ENCODE measurements at regions not wholly inside any gene's neighbourhood (a gene's known extent, or its start where the extent isn't known, plus 50 kb on each side); places are given as distances from the start of the nearest gene placed in this dataset.

- intact Hi-C loops (cut with DNase I) = no loop called here
- DNase-seq (ENCODE audit: missing footprints) = no peak
- ATAC-seq = no peak
Measured at GRCh38 chr15:27628486-27628885, 470.6 kb downstream of the OCA2 start.

DNA sequence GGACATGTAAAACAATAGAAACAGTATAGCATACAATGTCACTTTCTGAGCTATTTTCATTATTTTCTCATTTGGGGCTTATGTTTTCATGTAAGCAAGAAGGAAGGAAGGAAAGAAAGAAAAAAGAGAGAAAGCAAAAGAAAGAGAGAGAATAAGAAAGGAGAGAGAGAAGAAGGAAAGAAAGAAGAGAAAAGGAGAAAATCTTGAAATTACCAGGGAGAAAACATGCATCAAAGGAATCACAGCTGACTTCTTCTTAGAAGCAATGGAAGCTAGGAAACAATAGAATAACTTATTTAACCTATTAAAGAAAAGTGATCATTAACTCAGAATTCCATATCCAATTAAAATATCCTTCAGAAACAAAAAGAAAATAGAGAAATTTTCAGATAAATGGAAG is 471.5 kb downstream of the OCA2 start:
- ATAC-seq (no peak), DNase-seq (ENCODE audit: missing footprints) (no peak)
- intact Hi-C loops (cut with DNase I) = no loop called here

DNA sequence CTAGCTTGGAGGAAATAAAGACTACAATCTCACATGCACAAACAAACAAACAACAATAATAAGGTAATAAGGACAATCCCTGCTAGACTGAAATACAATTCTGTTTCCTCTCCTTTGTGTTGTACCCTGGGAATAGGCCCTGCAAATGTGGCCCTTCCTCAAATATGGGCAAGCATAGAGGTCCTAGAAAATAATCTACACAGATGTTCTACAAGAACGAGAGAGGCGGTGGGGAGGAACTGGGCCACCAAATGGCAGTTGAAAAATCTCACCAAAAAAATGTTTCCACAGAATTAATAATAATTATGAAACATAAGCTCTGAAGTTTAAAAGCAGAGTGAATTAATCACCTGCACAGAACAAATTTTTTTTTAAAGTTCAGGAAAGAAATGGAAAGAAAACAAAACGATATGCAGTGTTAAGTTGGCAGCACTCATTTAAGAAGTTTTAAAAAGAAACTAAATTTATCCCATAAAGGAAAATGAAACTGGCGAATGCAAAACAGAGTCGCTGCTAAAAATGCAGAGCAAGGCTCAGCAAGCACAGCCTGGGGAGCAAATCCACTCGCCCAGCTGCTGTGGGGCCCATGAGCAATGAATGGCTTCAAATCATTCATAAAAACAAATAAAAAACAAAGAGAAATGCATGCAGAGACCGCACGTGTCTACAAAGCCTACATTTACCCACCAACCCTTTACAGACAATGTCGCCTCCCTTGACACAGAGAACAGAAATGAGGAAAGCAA is 475.4 kb downstream of the OCA2 start:
- intact Hi-C loops (cut with DNase I) = no loop called here
- ATAC-seq = no peak

GRCh38 chr15:27623149-27623548 is 476.0 kb downstream of the OCA2 start:
- intact Hi-C loops (cut with DNase I) = no loop called here
- ATAC-seq = no peak
- no peak for DNase-seq (ENCODE audit: missing footprints)

More for the DNA sequence above, 475.4 kb downstream of the OCA2 start:
- DNase-seq (ENCODE audit: missing footprints) = no peak

GRCh38 chr15:27622371-27622770 is 476.7 kb downstream of the OCA2 start:
- intact Hi-C loops (cut with DNase I) = no loop called here
- DNase-seq (ENCODE audit: missing footprints) (no peak), ATAC-seq (no peak)

GRCh38 chr15:27619204-27619603 is 479.9 kb downstream of the OCA2 start:
- no peak for ATAC-seq
- DNase-seq (ENCODE audit: missing footprints) = no peak
- intact Hi-C loops (cut with DNase I) = no loop called here

GRCh38 chr15:27617013-27617412 is 482.1 kb downstream of the OCA2 start:
- no peak for ATAC-seq
- intact Hi-C loops (cut with DNase I) = no loop called here

GRCh38 chr15:27608248-27608647 is 490.9 kb downstream of the OCA2 start:
- DNase-seq (ENCODE audit: missing footprints) (no peak), ATAC-seq (no peak)
- intact Hi-C loops (cut with DNase I) = no loop called here

More at GRCh38 chr15:27617013-27617412, 482.1 kb downstream of the OCA2 start:
- no peak for DNase-seq (ENCODE audit: missing footprints)

DNA sequence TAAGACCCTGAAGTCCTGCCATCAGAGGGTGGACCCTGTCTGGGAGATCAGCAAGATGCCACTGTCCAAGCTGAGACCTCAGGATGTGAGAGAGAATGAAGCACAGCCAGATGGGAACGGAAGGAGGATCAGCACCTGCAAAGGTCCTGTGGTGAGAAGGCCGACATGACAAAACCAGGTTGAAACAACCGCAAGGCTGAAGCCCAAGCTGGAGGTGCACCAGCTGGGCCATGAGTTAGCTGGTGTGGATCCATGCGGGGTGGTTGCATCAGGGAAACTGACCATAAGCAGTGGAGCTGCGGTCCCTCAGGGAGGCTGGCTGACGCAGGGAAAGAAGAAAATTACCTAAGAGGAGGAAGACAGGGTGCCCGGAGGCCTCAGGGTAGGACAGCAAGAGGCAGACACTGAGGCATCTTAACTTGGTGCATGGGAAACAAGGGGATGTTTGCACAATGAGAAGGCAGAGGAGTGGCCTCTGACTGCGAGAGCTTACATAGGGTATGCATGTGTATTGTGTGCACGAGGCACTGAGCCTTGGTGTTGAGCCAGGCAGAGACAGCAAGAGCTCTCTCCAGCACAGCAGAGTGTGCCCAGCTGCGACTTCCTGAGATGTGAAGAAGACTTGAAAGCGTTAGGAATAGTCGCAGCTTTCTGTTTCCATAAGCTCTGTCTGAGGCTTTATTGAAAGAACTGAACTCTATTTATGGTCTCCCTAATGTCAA is 497.7 kb downstream of the OCA2 start:
- ATAC-seq (no peak), DNase-seq (ENCODE audit: missing footprints) (no peak)
- intact Hi-C loops (cut with DNase I) = no loop called here

GRCh38 chr15:27599034-27599433 is 500.1 kb downstream of the OCA2 start:
- no peak for ATAC-seq
- intact Hi-C loops (cut with DNase I) = no loop called here
- DNase-seq (ENCODE audit: missing footprints) = no peak

GRCh38 chr15:27598251-27599009 is 500.7 kb downstream of the OCA2 start:
- intact Hi-C loops (cut with DNase I) = no loop called here
- ATAC-seq = no peak

GRCh38 chr15:27595211-27595610 is 503.9 kb downstream of the OCA2 start:
- DNase-seq (ENCODE audit: missing footprints) (no peak), ATAC-seq (no peak)
- intact Hi-C loops (cut with DNase I) = no loop called here

More at GRCh38 chr15:27598251-27599009, 500.7 kb downstream of the OCA2 start:
- DNase-seq (ENCODE audit: missing footprints) = no peak

DNA sequence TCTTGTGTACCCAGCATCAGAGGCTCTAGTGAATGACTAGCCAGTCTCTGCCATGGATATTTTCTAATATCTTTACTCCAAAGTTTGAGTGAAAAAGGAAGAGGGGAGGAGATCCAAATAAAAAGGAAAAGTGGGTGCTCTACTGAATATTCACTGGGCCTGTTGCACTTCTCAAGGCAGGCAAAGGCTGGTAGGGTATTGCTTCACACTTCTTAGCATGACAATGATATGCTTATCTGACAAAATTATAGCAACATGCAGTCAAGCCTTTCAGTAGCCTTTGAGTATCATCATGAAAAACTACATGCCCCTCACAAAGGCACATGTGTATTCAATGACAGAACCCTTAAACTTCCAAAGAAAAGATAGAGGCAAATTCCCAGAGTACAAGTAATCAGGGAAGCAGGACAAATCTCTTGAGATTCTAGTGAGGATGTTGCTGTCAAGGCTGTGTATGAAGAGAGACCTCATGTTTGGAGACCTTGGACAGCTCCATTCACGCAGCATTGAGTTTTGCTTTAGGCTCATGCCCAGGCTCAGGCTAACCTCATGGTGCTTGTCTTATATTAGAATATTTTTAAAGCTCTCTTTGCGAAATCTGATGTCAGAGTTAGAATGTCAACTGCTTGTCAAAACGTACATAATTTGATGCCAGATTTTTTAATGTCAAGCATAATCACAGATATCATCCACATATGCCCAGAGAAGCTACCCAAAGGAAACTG is 506.9 kb downstream of the OCA2 start:
- ATAC-seq = no peak
- intact Hi-C loops (cut with DNase I) = no loop called here
- DNase-seq (ENCODE audit: missing footprints) = no peak

Data from Right ventricle myocardium inferior (tissue), 1 donor.